Upper lobe of left lung (tissue), 4 donors: ENCODE measurements at regions not wholly inside any gene's neighbourhood (a gene's known extent, or its start where the extent isn't known, plus 50 kb on each side); places are given as distances from the start of the nearest gene placed in this dataset.

Experiments
- POLR2A ChIP-seq, 4 donors: fragments of 450-650 bp; IDR thresholded peaks; one replicate each; pipeline ENCODE4 v1.5.1; 2016 to 2017; ENCODE audit warnings: antibody characterized with exemption in 4 of 4, mild to moderate bottlenecking in 2 of 4
- POLR2AphosphoS5 ChIP-seq, 2 donors: sonication (generic); formaldehyde crosslinking; IDR thresholded peaks; one replicate each; pipeline ENCODE4 v1.5.1; 2017; ENCODE audit warnings: antibody characterized with exemption in 2 of 2
- TF ChIP-seq, protein P1 (sequence below), 6 experiments: fragments of 450-650 bp in 4 of 6; fragments of 200-600 bp in 2 of 6; sonication (generic) in 2 of 6; IDR thresholded peaks; one replicate each; pipeline ENCODE4 v1.5.1; 2016 to 2019; ENCODE audit warnings: antibody characterized with exemption in 6 of 6

DNA sequence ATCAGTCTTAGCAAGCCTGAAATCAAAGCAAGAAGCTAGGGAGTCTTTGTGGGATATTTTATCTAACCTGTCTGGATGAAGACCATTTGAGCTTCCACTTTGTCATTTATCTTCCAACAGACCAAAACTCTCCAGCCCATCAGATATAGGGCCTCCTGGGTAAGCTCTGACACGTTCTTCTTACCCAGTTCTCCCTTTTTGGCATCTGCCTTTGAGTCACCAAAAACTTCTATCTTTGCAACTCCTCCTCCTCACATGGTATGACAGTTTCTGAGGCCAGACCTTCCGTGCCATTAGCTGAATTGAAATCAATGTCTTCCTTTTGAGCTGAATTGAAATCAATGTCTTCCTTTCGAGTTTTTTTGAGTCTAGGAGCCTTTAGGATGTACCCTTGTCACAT lies 156.6 kb upstream of the SPRY4 start:
- TF ChIP-seq, protein P1, sequence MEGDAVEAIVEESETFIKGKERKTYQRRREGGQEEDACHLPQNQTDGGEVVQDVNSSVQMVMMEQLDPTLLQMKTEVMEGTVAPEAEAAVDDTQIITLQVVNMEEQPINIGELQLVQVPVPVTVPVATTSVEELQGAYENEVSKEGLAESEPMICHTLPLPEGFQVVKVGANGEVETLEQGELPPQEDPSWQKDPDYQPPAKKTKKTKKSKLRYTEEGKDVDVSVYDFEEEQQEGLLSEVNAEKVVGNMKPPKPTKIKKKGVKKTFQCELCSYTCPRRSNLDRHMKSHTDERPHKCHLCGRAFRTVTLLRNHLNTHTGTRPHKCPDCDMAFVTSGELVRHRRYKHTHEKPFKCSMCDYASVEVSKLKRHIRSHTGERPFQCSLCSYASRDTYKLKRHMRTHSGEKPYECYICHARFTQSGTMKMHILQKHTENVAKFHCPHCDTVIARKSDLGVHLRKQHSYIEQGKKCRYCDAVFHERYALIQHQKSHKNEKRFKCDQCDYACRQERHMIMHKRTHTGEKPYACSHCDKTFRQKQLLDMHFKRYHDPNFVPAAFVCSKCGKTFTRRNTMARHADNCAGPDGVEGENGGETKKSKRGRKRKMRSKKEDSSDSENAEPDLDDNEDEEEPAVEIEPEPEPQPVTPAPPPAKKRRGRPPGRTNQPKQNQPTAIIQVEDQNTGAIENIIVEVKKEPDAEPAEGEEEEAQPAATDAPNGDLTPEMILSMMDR (IDR thresholded peaks at IDR 0.05): no peak
- TF ChIP-seq POLR2AphosphoS5 (IDR thresholded peaks at IDR 0.05): no peak
- TF ChIP-seq POLR2A (IDR thresholded peaks at IDR 0.05): no peak
